ENCODE measurements at regions not wholly inside any gene's neighbourhood (a gene's known extent, or its start where the extent isn't known, plus 50 kb on each side); places are given as distances from the start of the nearest gene placed in this dataset.

- TF ChIP-seq RAD21 (IDR thresholded peaks at IDR 0.05; ENCODE audit: insufficient read depth, low read depth, low read length) (no peak), ATF2 (IDR thresholded peaks at IDR 0.05; ENCODE audit: low read length) (no peak), MAX (IDR thresholded peaks at IDR 0.05; ENCODE audit: low read depth, low read length) (no peak), POU2F2 (IDR thresholded peaks at IDR 0.05; ENCODE audit: borderline replicate concordance, low read depth, low read length) (no peak), CTCF (IDR thresholded peaks at IDR 0.05 in 2 of 3, conservative IDR thresholded peaks at IDR 0.05 in 1 of 3; ENCODE audit: control insufficient read depth in 2 of 3, extremely low read depth in 1 of 3, insufficient read depth in 1 of 3, low read depth in 3 of 3, low read length in 3 of 3) (no peak), EZH2 (IDR thresholded peaks at IDR 0.05; ENCODE audit: borderline replicate concordance, control insufficient read depth, low read depth, low read length) (no peak), E2F8 (IDR thresholded peaks at IDR 0.05; ENCODE audit: low read depth, partially characterized antibody) (no peak), EP300 (IDR thresholded peaks at IDR 0.05; ENCODE audit: borderline replicate concordance in 1 of 2, control insufficient read depth in 1 of 2, low read depth in 2 of 2, low read length in 2 of 2) (no peak), MTA2 (IDR thresholded peaks at IDR 0.05; ENCODE audit: low read depth) (no peak), CHD4 (IDR thresholded peaks at IDR 0.05) (no peak)
Observed at GRCh38 chr4:96744676-96745075, 904.8 kb downstream of the PDHA2 start.

Data from GM12878 (cell line).